Uterus (tissue), 3 donors: ENCODE measurements at regions not wholly inside any gene's neighbourhood (a gene's known extent, or its start where the extent isn't known, plus 50 kb on each side); places are given as distances from the start of the nearest gene placed in this dataset.
"Not testable (repeated sequence)": the region's sequence is repeated elsewhere in the genome, so short reads cannot be mapped to it uniquely, and the experiment has no call there.

Source experiments
- DNase-seq, 2 donors: peaks; one replicate each; pipeline ENCODE4 v3.0.0-alpha.2; 2019 to 2020
- H3K27ac ChIP-seq, 2 donors: fragments of 200-600 bp; sonication (generic); 1 replicate in 1 of 2; 2 replicates in 1 of 2; pipeline ENCODE4 v1.5.1; 2016 to 2018
- H3K27me3 ChIP-seq, 2 donors: fragments of 200-600 bp; sonication (generic); one replicate each; pipeline ENCODE4 v1.5.1; 2018 to 2019; ENCODE audit warnings: control low read depth in 1 of 2
- H3K36me3 ChIP-seq, 2 donors: fragments of 200-600 bp; sonication (generic); one replicate each; pipeline ENCODE4 v1.5.1; 2019; ENCODE audit warnings: control low read depth in 1 of 2
- H3K4me1 ChIP-seq, 2 donors: fragments of 200-600 bp; sonication (generic); one replicate each; pipeline ENCODE4 v1.5.1; 2018 to 2019; ENCODE audit warnings: control low read depth in 1 of 2
- H3K4me3 ChIP-seq, 2 donors: fragments of 200-600 bp; sonication (generic); 1 replicate in 1 of 2; 2 replicates in 1 of 2; pipeline ENCODE4 v1.5.1; 2018 to 2019; ENCODE audit warnings: mild to moderate bottlenecking in 1 of 2
- H3K9me3 ChIP-seq, 2 donors: fragments of 200-600 bp; sonication (generic); one replicate each; pipeline ENCODE4 v1.5.1; 2019; ENCODE audit warnings: control low read depth in 1 of 2
- POLR2A ChIP-seq, 2 donors: fragments of 450-650 bp; IDR thresholded peaks; one replicate each; pipeline ENCODE4 v1.6.1; 2016; ENCODE audit warnings: antibody characterized with exemption in 2 of 2, mild to moderate bottlenecking in 1 of 2, moderate library complexity in 1 of 2
- intact Hi-C: fragments of 100-400 bp; cut with DNase I; formaldehyde crosslinking; loops from one replicate; pipeline ENCODE4 v1.15.1; 2023; ENCODE audit warnings: low total_unique reads
- TF ChIP-seq, protein P1 (sequence below), 4 experiments: fragments of 200-600 bp in 2 of 4; fragments of 450-650 bp in 2 of 4; sonication (generic) in 2 of 4; IDR thresholded peaks; one replicate each; pipeline ENCODE4 v1.5.1; 2016 to 2019; ENCODE audit warnings: antibody characterized with exemption in 4 of 4, mild to moderate bottlenecking in 2 of 4, moderate library complexity in 1 of 4
- donor health status: DM: yes; HTN: yes; CAD: no.

- H3K9me3 ChIP-seq, result no peaks in the 10 kb centered on the region
- H3K4me3 ChIP-seq, result no peak overlapping the region
- H3K27me3 ChIP-seq, result no peaks in the 10 kb centered on the region
- intact Hi-C loops, result no loop called here
- H3K4me1 ChIP-seq, result no peaks in the 10 kb centered on the region
- TF ChIP-seq, protein P1, sequence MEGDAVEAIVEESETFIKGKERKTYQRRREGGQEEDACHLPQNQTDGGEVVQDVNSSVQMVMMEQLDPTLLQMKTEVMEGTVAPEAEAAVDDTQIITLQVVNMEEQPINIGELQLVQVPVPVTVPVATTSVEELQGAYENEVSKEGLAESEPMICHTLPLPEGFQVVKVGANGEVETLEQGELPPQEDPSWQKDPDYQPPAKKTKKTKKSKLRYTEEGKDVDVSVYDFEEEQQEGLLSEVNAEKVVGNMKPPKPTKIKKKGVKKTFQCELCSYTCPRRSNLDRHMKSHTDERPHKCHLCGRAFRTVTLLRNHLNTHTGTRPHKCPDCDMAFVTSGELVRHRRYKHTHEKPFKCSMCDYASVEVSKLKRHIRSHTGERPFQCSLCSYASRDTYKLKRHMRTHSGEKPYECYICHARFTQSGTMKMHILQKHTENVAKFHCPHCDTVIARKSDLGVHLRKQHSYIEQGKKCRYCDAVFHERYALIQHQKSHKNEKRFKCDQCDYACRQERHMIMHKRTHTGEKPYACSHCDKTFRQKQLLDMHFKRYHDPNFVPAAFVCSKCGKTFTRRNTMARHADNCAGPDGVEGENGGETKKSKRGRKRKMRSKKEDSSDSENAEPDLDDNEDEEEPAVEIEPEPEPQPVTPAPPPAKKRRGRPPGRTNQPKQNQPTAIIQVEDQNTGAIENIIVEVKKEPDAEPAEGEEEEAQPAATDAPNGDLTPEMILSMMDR (IDR thresholded peaks at IDR 0.05), result no peak
- TF ChIP-seq POLR2A (IDR thresholded peaks at IDR 0.05), result no peak
- H3K36me3 ChIP-seq, result no peaks in the 10 kb centered on the region
- DNase-seq, result no peak
- no peak overlapping the region for H3K27ac ChIP-seq
These were observed 139.8 kb upstream of the ELAC2 start for GRCh38 chr17:13157656-13158055.

GRCh38 chr17:13154930-13155329, 137.1 kb upstream of the ELAC2 start:
- intact Hi-C loops, result no loop called here
- Histone ChIP-seq H3K27ac (no peak overlapping the region), H3K9me3 (no peaks in the 10 kb centered on the region), H3K4me1 (no peaks in the 10 kb centered on the region), H3K36me3 (no peaks in the 10 kb centered on the region), H3K27me3 (no peaks in the 10 kb centered on the region), H3K4me3 (no peak overlapping the region)
- DNase-seq, result no peak
- TF ChIP-seq POLR2A (IDR thresholded peaks at IDR 0.05), result no peak

DNA sequence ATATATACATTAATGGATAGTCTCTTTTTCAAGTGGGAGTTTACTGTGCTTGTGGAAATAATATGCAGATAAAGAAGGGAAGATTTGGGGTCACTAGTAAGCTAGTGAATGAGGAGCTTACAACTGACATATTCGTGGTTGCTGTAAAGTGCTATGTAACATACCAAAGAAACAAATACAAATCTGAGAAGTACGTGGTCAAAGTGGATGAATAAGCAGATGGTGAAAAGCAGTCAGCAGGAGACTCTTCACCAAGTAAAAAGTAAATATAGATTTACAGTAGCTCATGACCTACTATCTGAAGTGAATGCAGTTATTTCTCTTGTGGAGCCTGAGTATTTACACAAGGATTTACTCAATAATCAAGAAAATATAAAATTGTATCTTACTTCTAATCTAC, 136.6 kb upstream of the ELAC2 start:
- Histone ChIP-seq H3K27ac (no peak overlapping the region), H3K36me3 (no peaks in the 10 kb centered on the region), H3K4me3 (no peak overlapping the region), H3K4me1 (no peaks in the 10 kb centered on the region), H3K27me3 (no peaks in the 10 kb centered on the region), H3K9me3 (no peaks in the 10 kb centered on the region)
- TF ChIP-seq, protein P1 (IDR thresholded peaks at IDR 0.05), result no peak
- TF ChIP-seq POLR2A (IDR thresholded peaks at IDR 0.05), result no peak
- no peak for DNase-seq
- intact Hi-C loops, result no loop called here

DNA sequence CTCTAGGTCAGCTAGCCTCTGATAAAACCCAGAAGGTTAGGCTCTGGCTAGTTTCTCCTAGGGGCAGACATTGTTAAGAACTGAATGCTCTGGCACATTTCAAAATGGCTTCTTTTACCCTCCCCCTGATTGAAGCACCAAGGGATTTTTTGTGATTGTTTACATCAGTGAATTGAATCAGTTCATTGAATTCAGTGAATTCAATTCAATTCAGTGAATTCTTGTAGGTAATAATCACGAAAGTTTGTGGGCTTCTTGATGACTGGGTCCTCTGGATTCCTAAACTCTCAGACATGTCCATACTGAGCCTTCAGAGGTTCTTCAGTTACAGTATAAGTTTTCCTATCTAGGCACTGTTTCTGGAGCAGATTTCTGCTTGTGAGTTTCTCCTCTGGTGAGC, 135.2 kb upstream of the ELAC2 start:
- Histone ChIP-seq H3K27me3 (no peaks in the 10 kb centered on the region), H3K36me3 (no peaks in the 10 kb centered on the region), H3K4me1 (no peaks in the 10 kb centered on the region), H3K4me3 (no peak overlapping the region), H3K9me3 (no peaks in the 10 kb centered on the region), H3K27ac (no peak overlapping the region)
- no peak for DNase-seq
- intact Hi-C loops, result no loop called here
- TF ChIP-seq POLR2A (IDR thresholded peaks at IDR 0.05), result no peak
- TF ChIP-seq, protein P1 (IDR thresholded peaks at IDR 0.05), result no peak

DNA sequence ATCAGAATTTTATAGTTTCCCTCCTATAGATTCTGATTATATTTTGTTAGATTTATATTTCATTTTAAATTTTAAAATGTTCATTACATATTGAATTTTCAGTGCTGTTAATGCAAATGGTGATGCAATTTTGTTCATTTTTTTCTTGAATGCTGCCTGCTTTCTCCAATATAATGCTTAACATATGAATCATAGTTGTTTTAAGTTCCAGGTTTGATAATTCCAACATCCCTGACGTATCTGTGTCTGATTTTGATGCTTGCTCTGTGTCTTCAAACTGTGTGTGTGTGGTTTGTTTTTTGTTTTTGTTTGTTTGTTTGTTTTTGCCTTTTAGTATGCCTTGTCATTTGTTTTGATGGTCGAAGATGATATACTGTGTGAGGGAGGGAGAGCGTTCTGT, 134.7 kb upstream of the ELAC2 start:
- no peak for TF ChIP-seq POLR2A (IDR thresholded peaks at IDR 0.05)
- TF ChIP-seq, protein P1 (IDR thresholded peaks at IDR 0.05), result no peak
- no peaks in the 10 kb centered on the region for H3K27me3 ChIP-seq
- no peaks in the 10 kb centered on the region for H3K36me3 ChIP-seq
- intact Hi-C loops, result no loop called here
- DNase-seq, result no peak
- no peak overlapping the region for H3K27ac ChIP-seq
- no peaks in the 10 kb centered on the region for H3K9me3 ChIP-seq
- no peak overlapping the region for H3K4me3 ChIP-seq
- no peaks in the 10 kb centered on the region for H3K4me1 ChIP-seq

DNA sequence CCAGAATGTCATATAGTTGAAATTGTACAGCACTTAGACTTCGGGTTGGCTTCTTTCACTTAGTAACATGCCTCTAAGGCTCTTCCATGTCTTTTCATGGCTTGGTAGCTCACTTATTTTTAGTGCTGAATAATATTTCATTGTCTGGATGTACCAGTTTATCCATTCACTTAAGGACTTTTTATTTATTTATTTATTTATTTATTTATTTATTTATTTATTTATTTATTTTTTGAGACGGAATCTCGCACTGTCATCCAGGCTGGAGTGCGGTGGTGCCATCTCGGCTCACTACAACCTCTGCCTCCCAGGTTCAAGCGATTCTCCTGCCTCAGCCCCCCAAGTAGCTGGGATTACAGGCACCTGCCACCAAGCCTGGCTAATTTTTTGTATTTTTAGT, 132.9 kb upstream of the ELAC2 start:
- DNase-seq, H3K4me3 ChIP-seq, H3K27ac ChIP-seq, intact Hi-C loops, H3K9me3 ChIP-seq, H3K27me3 ChIP-seq, H3K36me3 ChIP-seq, H3K4me1 ChIP-seq: not testable (repeated sequence)
